Mesenchymal stem cell (in vitro differentiated cells and primary cell): ENCODE measurements at regions not wholly inside any gene's neighbourhood (a gene's known extent, or its start where the extent isn't known, plus 50 kb on each side); places are given as distances from the start of the nearest gene placed in this dataset.
A peak's percentile ranks its signal among the peaks of the same experiment; 100 is the strongest.

Experiments
- DNase-seq: peaks from one replicate; pipeline ENCODE4 v3.0.0-alpha.2; 2013
- H2AFZ ChIP-seq: one replicate; pipeline ENCODE4 v1.6.1; 2013; ENCODE audit warnings: low read depth, mild to moderate bottlenecking, control low read depth, inconsistent platforms, low read length, moderate library complexity
- H2AK5ac ChIP-seq: 2 replicates; pipeline ENCODE4 v1.6.1; 2013; ENCODE audit warnings: low read length, moderate library complexity, mild to moderate bottlenecking, inconsistent platforms; ENCODE audit not compliant: severe bottlenecking
- H2BK120ac ChIP-seq: one replicate; pipeline ENCODE4 v1.6.1; 2013; ENCODE audit warnings: low read depth, mild to moderate bottlenecking, inconsistent platforms, low read length, moderate library complexity
- H2BK12ac ChIP-seq, 2 experiments: one replicate each; pipeline ENCODE4 v1.6.1; 2013; ENCODE audit warnings: inconsistent platforms in 2 of 2, low read length in 2 of 2, mild to moderate bottlenecking in 2 of 2, moderate library complexity in 2 of 2, control low read depth in 1 of 2
- H2BK15ac ChIP-seq: one replicate; pipeline ENCODE4 v1.6.1; 2013; ENCODE audit warnings: mild to moderate bottlenecking, low read depth, inconsistent platforms; ENCODE audit not compliant: poor library complexity, severe bottlenecking
- H2BK5ac ChIP-seq: 2 replicates; pipeline ENCODE4 v1.6.1; 2013; ENCODE audit warnings: low read depth, mild to moderate bottlenecking, low read length, control low read depth, inconsistent platforms; ENCODE audit not compliant: poor library complexity, severe bottlenecking
- H3K14ac ChIP-seq, 2 experiments: one replicate each; pipeline ENCODE4 v1.6.1; 2013; ENCODE audit warnings: inconsistent platforms in 2 of 2, low read length in 2 of 2, control low read depth in 1 of 2, mild to moderate bottlenecking in 1 of 2, moderate library complexity in 1 of 2
- H3K18ac ChIP-seq, 2 experiments: one replicate each; pipeline ENCODE4 v1.6.1; 2013; ENCODE audit warnings: inconsistent platforms in 2 of 2, low read length in 2 of 2, control low read depth in 1 of 2, low read depth in 1 of 2, mild to moderate bottlenecking in 1 of 2
- H3K23ac ChIP-seq, 2 experiments: one replicate each; pipeline ENCODE4 v1.6.1; 2013; ENCODE audit warnings: inconsistent platforms in 2 of 2, low read length in 2 of 2, mild to moderate bottlenecking in 2 of 2, moderate library complexity in 2 of 2, control low read depth in 1 of 2
- H3K27ac ChIP-seq: 2 replicates; pipeline ENCODE4 v1.5.1; 2013; ENCODE audit warnings: mild to moderate bottlenecking, moderate library complexity, low read length, control low read depth, inconsistent platforms; ENCODE audit not compliant: poor library complexity, severe bottlenecking
- H3K27me3 ChIP-seq, 2 experiments: 2 replicates each; pipeline versions ENCODE4 v1.6.1 to v1.7.0; 2013; ENCODE audit warnings: low read length in 2 of 2, mild to moderate bottlenecking in 2 of 2, moderate library complexity in 2 of 2, control low read depth in 1 of 2, inconsistent platforms in 1 of 2; ENCODE audit not compliant: control insufficient read depth in 1 of 2, insufficient read depth in 1 of 2
- H3K36me3 ChIP-seq, 2 experiments: 2 replicates each; pipeline versions ENCODE4 v1.6.1 to v1.7.0; 2013; ENCODE audit warnings: low read length in 2 of 2, control low read depth in 1 of 2, inconsistent platforms in 1 of 2, low read depth in 1 of 2, mild to moderate bottlenecking in 1 of 2; ENCODE audit not compliant: insufficient read depth in 2 of 2, control insufficient read depth in 1 of 2
- H3K4ac ChIP-seq, 2 experiments: one replicate each; pipeline ENCODE4 v1.6.1; 2013; ENCODE audit warnings: inconsistent platforms in 2 of 2, low read length in 2 of 2, mild to moderate bottlenecking in 2 of 2, moderate library complexity in 2 of 2, control low read depth in 1 of 2, low read depth in 1 of 2
- H3K4me1 ChIP-seq: 2 replicates; pipeline ENCODE4 v1.6.1; 2013; ENCODE audit warnings: low read depth, low read length, control low read depth; ENCODE audit not compliant: control insufficient read depth, insufficient read depth
- H3K4me2 ChIP-seq: 2 replicates; pipeline ENCODE4 v1.6.1; 2013; ENCODE audit warnings: low read length, mild to moderate bottlenecking, inconsistent platforms; ENCODE audit not compliant: poor library complexity, severe bottlenecking
- H3K4me3 ChIP-seq, 2 experiments: 2 replicates each; pipeline versions ENCODE4 v1.5.1 to v1.7.0; 2013; ENCODE audit warnings: low read length in 2 of 2, mild to moderate bottlenecking in 2 of 2, control low read depth in 1 of 2, low read depth in 1 of 2; ENCODE audit not compliant: insufficient read depth in 1 of 2
- H3K79me1 ChIP-seq: replicated peaks from 2 replicates; pipeline ENCODE4 v1.6.1; 2013; ENCODE audit warnings: mild to moderate bottlenecking, control low read depth, low read length, inconsistent platforms; ENCODE audit not compliant: poor library complexity, severe bottlenecking
- H3K9ac ChIP-seq: 2 replicates; pipeline ENCODE4 v1.7.0; 2013; ENCODE audit warnings: mild to moderate bottlenecking, low read length, moderate library complexity
- H3K9me3 ChIP-seq: 2 replicates; pipeline ENCODE4 v1.7.0; 2013; ENCODE audit warnings: mild to moderate bottlenecking, low read length; ENCODE audit not compliant: control insufficient read depth
- H4K8ac ChIP-seq: one replicate; pipeline ENCODE4 v1.6.1; 2013; ENCODE audit warnings: inconsistent platforms, mild to moderate bottlenecking, low read length, moderate library complexity
- H4K91ac ChIP-seq: one replicate; pipeline ENCODE4 v1.6.1; 2013; ENCODE audit warnings: mild to moderate bottlenecking, low read length, inconsistent platforms
- WGBS: methylation state at CpG from one replicate; pipeline ENCODE4 v1.1.7; 2013; ENCODE audit warnings: mixed read lengths; 5-methylcytosine and 5-hydroxymethylcytosine counted together

DNA sequence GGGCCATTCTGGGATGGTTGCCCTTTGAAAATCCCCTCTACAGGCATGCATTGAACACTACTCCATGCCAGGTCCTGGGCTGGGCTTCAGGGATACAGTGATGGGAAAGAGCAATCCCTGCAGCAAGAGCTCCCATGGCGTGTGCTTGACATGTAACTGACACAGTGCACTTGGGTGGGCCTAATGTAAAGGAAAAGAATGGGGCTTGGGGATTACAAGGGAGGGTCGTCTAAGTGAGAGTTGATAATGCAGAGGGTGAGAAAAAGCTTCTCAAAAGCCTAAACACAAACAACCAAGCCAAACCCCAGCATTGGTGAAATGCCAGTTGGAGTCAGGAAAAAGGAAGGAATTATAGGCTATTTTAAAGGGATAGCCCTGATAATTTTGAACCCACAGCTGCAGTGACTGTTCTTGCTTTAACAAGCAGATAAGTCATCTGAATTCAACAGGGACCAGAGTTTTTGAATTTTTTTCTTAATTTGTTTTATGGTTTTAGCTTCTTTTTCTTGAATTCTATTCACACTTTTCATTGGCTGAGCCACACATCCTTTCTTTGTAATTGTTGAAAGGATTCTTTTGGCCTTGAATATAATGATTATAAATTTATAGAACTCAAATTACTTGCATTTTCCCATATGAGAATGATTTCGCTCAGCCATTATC, 308.7 kb downstream of the LPIN1 start:
- no peak for DNase-seq
- peak overlapping the region; percentile 8 for H3K4me2 ChIP-seq

DNA sequence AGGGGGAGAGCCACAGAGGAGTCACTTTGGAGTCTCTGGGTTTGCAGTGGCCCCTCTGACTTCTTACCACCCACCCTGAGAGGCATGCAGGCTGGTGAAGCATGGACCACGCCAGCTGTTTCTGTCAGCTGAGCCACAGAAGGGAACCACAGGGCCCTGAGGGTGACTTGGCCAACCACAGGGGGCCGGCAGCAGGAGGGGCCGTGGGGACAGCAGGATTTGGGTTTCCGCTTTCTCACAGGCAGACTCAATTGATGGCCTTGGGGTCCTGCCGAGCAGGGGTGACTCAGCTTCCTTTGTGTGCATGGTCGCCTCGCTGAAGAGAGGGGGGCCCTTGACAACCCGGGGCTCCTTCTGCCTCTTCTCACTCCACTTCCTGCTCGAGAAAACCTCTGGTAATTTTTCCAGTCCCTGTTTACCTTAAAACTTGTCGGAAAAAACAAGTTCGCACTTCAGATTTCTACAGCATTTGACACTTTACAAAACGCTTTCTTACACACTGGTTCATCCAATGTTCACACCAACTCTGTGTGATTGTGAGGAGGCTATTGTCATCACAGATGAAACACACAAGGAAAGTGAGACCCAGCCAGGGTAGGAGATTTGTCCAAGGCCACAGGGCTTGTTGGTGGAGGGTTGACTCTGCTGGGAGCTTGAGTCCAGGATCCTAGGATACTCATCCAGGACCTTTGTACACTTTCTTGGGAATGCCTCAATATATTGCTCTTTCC, 311.2 kb downstream of the LPIN1 start:
- Histone ChIP-seq H2AK5ac (no peak overlapping the region), H3K18ac (peak overlapping the region; percentile 55 to 85), H2BK12ac (peak overlapping the region; percentile 26 to 60), H4K91ac (peak overlapping the region; percentile 63), H3K9me3 (no peaks in the 10 kb centered on the region), H3K27ac (no peak overlapping the region), H3K4me1 (peaks cover 10% of the 10 kb centered on the region), H3K36me3 (no peaks in the 10 kb centered on the region), H3K4ac (peak overlapping the region in 1 of 2 experiments; percentile 54), H2BK15ac (no peak overlapping the region), H3K9ac (no peak overlapping the region), H2BK5ac (no peak overlapping the region), H4K8ac (no peak overlapping the region), H3K4me3 (no peak overlapping the region), H2BK120ac (no peak overlapping the region), H3K27me3 (peaks cover 0 to 10% of the 10 kb centered on the region in 2 experiments), H3K14ac (no peak overlapping the region), H3K23ac (peak overlapping the region in 1 of 2 experiments; percentile 35), H3K4me2 (peak overlapping the region; percentile 33), H2AFZ (no peak overlapping the region), H3K79me1 (no peaks in the 10 kb centered on the region)
- DNase-seq = peak; percentile 55
- WGBS = 28% methylated on average over 9 of the region's 12 CpGs

More for the DNA sequence above, 308.7 kb downstream of the LPIN1 start:
- Histone ChIP-seq H4K91ac (no peak overlapping the region), H2BK12ac (no peak overlapping the region), H3K14ac (no peak overlapping the region), H2BK5ac (no peak overlapping the region), H2BK120ac (no peak overlapping the region), H2AK5ac (no peak overlapping the region), H3K4me1 (peaks cover 10% of the 10 kb centered on the region), H4K8ac (no peak overlapping the region), H3K36me3 (no peaks in the 10 kb centered on the region), H3K9ac (no peak overlapping the region), H2AFZ (no peak overlapping the region), H3K79me1 (no peaks in the 10 kb centered on the region), H3K18ac (no peak overlapping the region), H3K27me3 (peaks cover 0 to 10% of the 10 kb centered on the region in 2 experiments), H3K27ac (no peak overlapping the region), H3K23ac (no peak overlapping the region), H2BK15ac (no peak overlapping the region), H3K9me3 (no peaks in the 10 kb centered on the region), H3K4me3 (no peak overlapping the region), H3K4ac (peak overlapping the region in 1 of 2 experiments; percentile 28)
- WGBS = 89% methylated on average over 3 of the region's 3 CpGs

GRCh38 chr2:12059616-12060441, 313.4 kb downstream of the LPIN1 start:
- H3K23ac ChIP-seq = peak overlapping the region in 1 of 2 experiments; percentile 87
- peak overlapping the region; percentile 43 for H2AK5ac ChIP-seq
- peaks cover 0 to 10% of the 10 kb centered on the region in 2 experiments for H3K27me3 ChIP-seq
- H3K9me3 ChIP-seq = peaks cover 9% of the 10 kb centered on the region
- peak overlapping the region in 1 of 2 experiments; percentile 26 for H3K18ac ChIP-seq
- peak overlapping the region; percentile 91 for H2BK12ac ChIP-seq
- no peak overlapping the region for H3K27ac ChIP-seq
- no peaks in the 10 kb centered on the region for H3K79me1 ChIP-seq
- no peak overlapping the region for H2BK5ac ChIP-seq
- no peak overlapping the region for H2BK120ac ChIP-seq
- 9% methylated on average over 1 of the region's 2 CpGs for WGBS
- no peak overlapping the region for H3K9ac ChIP-seq
- H3K4me2 ChIP-seq = no peak overlapping the region
- peak overlapping the region; percentile 55 for H4K91ac ChIP-seq
- H3K4ac ChIP-seq = peak overlapping the region in 1 of 2 experiments; percentile 9
- H3K4me3 ChIP-seq = no peak overlapping the region
- peak overlapping the region; percentile 13 for H4K8ac ChIP-seq
- no peak overlapping the region for H2AFZ ChIP-seq
- H3K36me3 ChIP-seq = no peaks in the 10 kb centered on the region
- H2BK15ac ChIP-seq = peak overlapping the region; percentile 73
- DNase-seq = peak; percentile 84
- peaks cover 10% of the 10 kb centered on the region for H3K4me1 ChIP-seq
- H3K14ac ChIP-seq = no peak overlapping the region
